Neural cell (in vitro differentiated cells): ENCODE measurements at regions not wholly inside any gene's neighbourhood (a gene's known extent, or its start where the extent isn't known, plus 50 kb on each side); places are given as distances from the start of the nearest gene placed in this dataset.

Source experiments
- H2AFZ ChIP-seq: fragments of 200-600, 300-800 bp; sonication (generic), shearing (Covaris generic); 2 replicates; pipeline ENCODE4 v1.6.0; 2014; ENCODE audit warnings: low read depth, mild to moderate bottlenecking, antibody characterized with exemption, low read length, moderate library complexity
- H3F3A ChIP-seq: fragments of 200-600 bp; shearing (Covaris generic); 2 replicates; pipeline ENCODE4 v1.6.1; 2016; ENCODE audit warnings: mild to moderate bottlenecking, moderate library complexity, mixed read lengths, antibody characterized with exemption, low read length; ENCODE audit not compliant: insufficient read depth, poor library complexity, severe bottlenecking
- H3K27ac ChIP-seq: fragments of 200-600, 300-800 bp; sonication (generic), shearing (Covaris generic); 2 replicates; pipeline ENCODE4 v1.5.1; 2014; ENCODE audit warnings: mild to moderate bottlenecking, low read length, moderate library complexity
- H3K27me3 ChIP-seq: fragments of 300-800, 200-600 bp; sonication (generic), shearing (Covaris generic); 2 replicates; pipeline ENCODE4 v1.6.0; 2014; ENCODE audit warnings: mild to moderate bottlenecking, low read depth, low read length, moderate library complexity; ENCODE audit not compliant: insufficient read depth
- H3K36me3 ChIP-seq: fragments of 300-800, 200-600 bp; sonication (generic), shearing (Covaris generic); 2 replicates; pipeline ENCODE4 v1.5.1; 2014; ENCODE audit warnings: mild to moderate bottlenecking, antibody characterized with exemption, low read length, moderate library complexity; ENCODE audit not compliant: insufficient read depth
- H3K4me2 ChIP-seq: fragments of 300-800, 200-600 bp; sonication (generic), shearing (Covaris generic); 2 replicates; pipeline ENCODE4 v1.6.0; 2014; ENCODE audit warnings: mild to moderate bottlenecking, low read length
- H3K4me3 ChIP-seq: fragments of 300-800, 200-600 bp; sonication (generic), shearing (Covaris generic); 2 replicates; pipeline ENCODE4 v1.5.1; 2014; ENCODE audit warnings: mild to moderate bottlenecking, low read length, moderate library complexity
- H3K79me2 ChIP-seq: fragments of 200-600 bp; shearing (Covaris generic); replicated peaks from 2 replicates; pipeline ENCODE4 v1.6.0; 2014; ENCODE audit warnings: mild to moderate bottlenecking, low read length, moderate library complexity; ENCODE audit not compliant: insufficient read depth
- H3K9ac ChIP-seq: fragments of 300-800, 200-600 bp; sonication (generic), shearing (Covaris generic); 2 replicates; pipeline ENCODE4 v1.6.1; 2016; ENCODE audit warnings: mild to moderate bottlenecking, low read length, mixed read lengths
- H3K9me2 ChIP-seq: fragments of 200-600 bp; shearing (Covaris generic); 2 replicates; pipeline ENCODE4 v1.6.1; 2016; ENCODE audit warnings: mild to moderate bottlenecking, low read length, mixed read lengths; ENCODE audit not compliant: insufficient read depth
- H3K9me3 ChIP-seq: fragments of 200-600, 300-800 bp; sonication (generic), shearing (Covaris generic); 2 replicates; pipeline ENCODE4 v1.6.1; 2016; ENCODE audit warnings: mild to moderate bottlenecking, mixed run types, low read length, moderate library complexity, mixed read lengths
- H4K20me1 ChIP-seq: fragments of 200-600 bp; shearing (Covaris generic); 2 replicates; pipeline ENCODE4 v1.6.1; 2016; ENCODE audit warnings: mild to moderate bottlenecking, mixed run types; ENCODE audit not compliant: insufficient read depth
- CTCF ChIP-seq: fragments of 450-650 bp; IDR thresholded peaks from 2 replicates; pipeline ENCODE4 v1.5.1; 2014; ENCODE audit warnings: antibody characterized with exemption, mild to moderate bottlenecking, moderate library complexity; ENCODE audit not compliant: poor library complexity, severe bottlenecking
- EP300 ChIP-seq: fragments of 450-650 bp; conservative IDR thresholded peaks from 2 replicates; pipeline ENCODE4 v1.6.1; 2014; ENCODE audit warnings: antibody characterized with exemption, mild to moderate bottlenecking, moderate library complexity; ENCODE audit not compliant: poor library complexity, severe bottlenecking
- EZH2 ChIP-seq: fragments of 200-600, 300-800 bp; shearing (Covaris generic), sonication (generic); IDR thresholded peaks from 2 replicates; pipeline ENCODE4 v1.6.1; 2014; ENCODE audit warnings: antibody characterized with exemption, low read length, borderline replicate concordance, mild to moderate bottlenecking; ENCODE audit not compliant: insufficient read depth, poor library complexity, severe bottlenecking
- MXI1 ChIP-seq: fragments of 450-650 bp; conservative IDR thresholded peaks from 2 replicates; pipeline ENCODE4 v1.6.1; 2014; ENCODE audit warnings: antibody characterized with exemption, mild to moderate bottlenecking; ENCODE audit not compliant: poor library complexity, severe bottlenecking
- POLR2AphosphoS5 ChIP-seq: IDR thresholded peaks from 2 replicates; pipeline ENCODE4 v1.6.1; 2012
- RAD21 ChIP-seq: fragments of 450-650 bp; conservative IDR thresholded peaks from 2 replicates; pipeline ENCODE4 v1.6.1; 2014; ENCODE audit warnings: antibody characterized with exemption, mild to moderate bottlenecking, moderate library complexity
- REST ChIP-seq: IDR thresholded peaks from 2 replicates; pipeline ENCODE4 v1.6.1; 2012; ENCODE audit warnings: borderline replicate concordance
- SMC3 ChIP-seq: fragments of 450-650 bp; conservative IDR thresholded peaks from 2 replicates; pipeline ENCODE4 v1.6.1; 2014; ENCODE audit warnings: antibody characterized with exemption, mild to moderate bottlenecking, moderate library complexity; ENCODE audit not compliant: poor library complexity
- TAF1 ChIP-seq: IDR thresholded peaks from 2 replicates; pipeline ENCODE4 v1.6.1; 2012; ENCODE audit warnings: low read depth

GRCh38 chrX:109934434-109934833 lies 68.5 kb upstream of the TMEM164 start:
- Histone ChIP-seq H3K27ac (no peak overlapping the region), H3K36me3 (no peaks in the 10 kb centered on the region), H3K4me2 (no peak overlapping the region), H3K9ac (no peak overlapping the region), H2AFZ (no peak overlapping the region), H3K79me2 (no peaks in the 10 kb centered on the region), H4K20me1 (no peaks in the 10 kb centered on the region), H3K4me3 (no peak overlapping the region), H3K9me3 (no peaks in the 10 kb centered on the region), H3K9me2 (no peaks in the 10 kb centered on the region), H3F3A (no peaks in the 10 kb centered on the region), H3K27me3 (no peaks in the 10 kb centered on the region)
- no peak for TF ChIP-seq POLR2AphosphoS5
- TF ChIP-seq TAF1: no peak
- TF ChIP-seq EZH2: no peak
- TF ChIP-seq EP300: no peak
- TF ChIP-seq MXI1: no peak
- no peak for TF ChIP-seq RAD21

GRCh38 chrX:109934935-109935334 lies 68.0 kb upstream of the TMEM164 start:
- no peaks in the 10 kb centered on the region for H3K27me3 ChIP-seq
- H3K9me2 ChIP-seq: no peaks in the 10 kb centered on the region
- H2AFZ ChIP-seq: no peak overlapping the region
- H3K4me3 ChIP-seq: no peak overlapping the region
- H3K4me2 ChIP-seq: no peak overlapping the region
- H3K9me3 ChIP-seq: no peaks in the 10 kb centered on the region
- TF ChIP-seq MXI1 (no peak), EP300 (no peak), SMC3 (no peak), CTCF (no peak), POLR2AphosphoS5 (no peak), EZH2 (no peak), REST (no peak), RAD21 (no peak), TAF1 (no peak)
- H3K36me3 ChIP-seq: no peaks in the 10 kb centered on the region
- H3K27ac ChIP-seq: no peak overlapping the region
- H3F3A ChIP-seq: no peaks in the 10 kb centered on the region
- no peaks in the 10 kb centered on the region for H4K20me1 ChIP-seq
- H3K79me2 ChIP-seq: no peaks in the 10 kb centered on the region
- no peak overlapping the region for H3K9ac ChIP-seq
